ENCODE measurements at regions not wholly inside any gene's neighbourhood (a gene's known extent, or its start where the extent isn't known, plus 50 kb on each side); places are given as distances from the start of the nearest gene placed in this dataset.
A peak's percentile ranks its signal among the peaks of the same experiment; 100 is the strongest.

- Histone ChIP-seq H3K4me2 (no peak overlapping the region), H3K4me1 (no peaks in the 10 kb centered on the region), H3K27ac (no peak overlapping the region), H3K9me3 (ENCODE audit: low read depth) (no peaks in the 10 kb centered on the region), H4K20me1 (ENCODE audit: low read depth) (no peaks in the 10 kb centered on the region), H3K27me3 (no peaks in the 10 kb centered on the region), H3F3A (ENCODE audit: low read depth) (no peaks in the 10 kb centered on the region), H3K36me3 (no peaks in the 10 kb centered on the region), H3K9ac (no peak overlapping the region), H3K79me2 (ENCODE audit: low read depth) (no peaks in the 10 kb centered on the region), H2AFZ (replicated peaks) (no peak overlapping the region), H3K4me3 (no peak overlapping the region)
- no peak overlapping the region for H3K4me3 Mint-ChIP-seq
- H3K9me3 Mint-ChIP-seq, result no peaks in the 10 kb centered on the region
- H3K27me3 Mint-ChIP-seq (ENCODE audit: insufficient read depth, low read depth), result peaks cover 8% of the 10 kb centered on the region
- no peak overlapping the region for H3K27ac Mint-ChIP-seq
- no peak for DNase-seq (ENCODE audit: low spot score)
- TF ChIP-seq EZH2 (IDR thresholded peaks at IDR 0.05), result no peak
- H3K36me3 Mint-ChIP-seq, result no peaks in the 10 kb centered on the region
- no peaks in the 10 kb centered on the region for H3K4me1 Mint-ChIP-seq
Observed at GRCh38 chr2:71895320-71896161, 252.1 kb downstream of the CYP26B1 start.

GRCh38 chr2:71894261-71894660 lies 253.4 kb downstream of the CYP26B1 start:
- Histone ChIP-seq H3K4me3 (no peak overlapping the region), H3F3A (ENCODE audit: low read depth) (no peaks in the 10 kb centered on the region), H3K4me2 (no peak overlapping the region), H3K79me2 (ENCODE audit: low read depth) (no peaks in the 10 kb centered on the region), H3K9ac (no peak overlapping the region), H3K27me3 (no peaks in the 10 kb centered on the region), H3K9me3 (ENCODE audit: low read depth) (no peaks in the 10 kb centered on the region), H4K20me1 (ENCODE audit: low read depth) (no peaks in the 10 kb centered on the region), H3K36me3 (no peaks in the 10 kb centered on the region), H3K27ac (no peak overlapping the region), H3K4me1 (no peaks in the 10 kb centered on the region), H2AFZ (replicated peaks) (no peak overlapping the region)
- no peak for DNase-seq (ENCODE audit: low spot score)
- no peak overlapping the region for H3K4me3 Mint-ChIP-seq
- no peaks in the 10 kb centered on the region for H3K4me1 Mint-ChIP-seq
- no peaks in the 10 kb centered on the region for H3K36me3 Mint-ChIP-seq
- no peaks in the 10 kb centered on the region for H3K9me3 Mint-ChIP-seq
- peaks cover 8% of the 10 kb centered on the region for H3K27me3 Mint-ChIP-seq (ENCODE audit: insufficient read depth, low read depth)
- no peak for TF ChIP-seq EZH2 (IDR thresholded peaks at IDR 0.05)
- TF ChIP-seq EZH2phosphoT487 (IDR thresholded peaks at IDR 0.05), result no peak
- TF ChIP-seq CTCF (IDR thresholded peaks at IDR 0.05), result peak; percentile 8
- H3K27ac Mint-ChIP-seq, result no peak overlapping the region

- TF ChIP-seq EZH2phosphoT487 (IDR thresholded peaks at IDR 0.05) (no peak), CTCF (IDR thresholded peaks at IDR 0.05) (no peak), EZH2 (IDR thresholded peaks at IDR 0.05) (no peak)
- Mint-ChIP-seq H3K27ac (no peak overlapping the region), H3K27me3 (ENCODE audit: insufficient read depth, low read depth) (peaks cover 8% of the 10 kb centered on the region), H3K9me3 (no peaks in the 10 kb centered on the region), H3K4me1 (no peaks in the 10 kb centered on the region), H3K4me3 (no peak overlapping the region), H3K36me3 (no peaks in the 10 kb centered on the region)
- Histone ChIP-seq H3K9ac (no peak overlapping the region), H3F3A (ENCODE audit: low read depth) (no peaks in the 10 kb centered on the region), H3K4me3 (no peak overlapping the region), H3K27ac (no peak overlapping the region), H3K27me3 (no peaks in the 10 kb centered on the region), H2AFZ (replicated peaks) (no peak overlapping the region), H3K4me2 (no peak overlapping the region), H4K20me1 (ENCODE audit: low read depth) (no peaks in the 10 kb centered on the region), H3K36me3 (no peaks in the 10 kb centered on the region), H3K4me1 (no peaks in the 10 kb centered on the region), H3K79me2 (ENCODE audit: low read depth) (no peaks in the 10 kb centered on the region), H3K9me3 (ENCODE audit: low read depth) (no peaks in the 10 kb centered on the region)
- no peak for DNase-seq (ENCODE audit: low spot score)
Observed at GRCh38 chr2:71893646-71894045, 254.0 kb downstream of the CYP26B1 start.

GRCh38 chr2:71892896-71893295 lies 254.8 kb downstream of the CYP26B1 start:
- Histone ChIP-seq H2AFZ (replicated peaks) (no peak overlapping the region), H4K20me1 (ENCODE audit: low read depth) (no peaks in the 10 kb centered on the region), H3K4me1 (no peaks in the 10 kb centered on the region), H3K27me3 (no peaks in the 10 kb centered on the region), H3K4me3 (no peak overlapping the region), H3K36me3 (no peaks in the 10 kb centered on the region), H3K79me2 (ENCODE audit: low read depth) (no peaks in the 10 kb centered on the region), H3K9me3 (ENCODE audit: low read depth) (no peaks in the 10 kb centered on the region), H3F3A (ENCODE audit: low read depth) (no peaks in the 10 kb centered on the region), H3K4me2 (no peak overlapping the region), H3K27ac (no peak overlapping the region), H3K9ac (no peak overlapping the region)
- Mint-ChIP-seq H3K27ac (no peak overlapping the region), H3K36me3 (no peaks in the 10 kb centered on the region), H3K4me1 (no peaks in the 10 kb centered on the region), H3K27me3 (ENCODE audit: insufficient read depth, low read depth) (peaks cover 4% of the 10 kb centered on the region), H3K4me3 (no peak overlapping the region), H3K9me3 (no peaks in the 10 kb centered on the region)
- no peak for DNase-seq (ENCODE audit: low spot score)
- no peak for TF ChIP-seq CTCF (IDR thresholded peaks at IDR 0.05)
- no peak for TF ChIP-seq EZH2 (IDR thresholded peaks at IDR 0.05)
- no peak for TF ChIP-seq EZH2phosphoT487 (IDR thresholded peaks at IDR 0.05)

All from neural progenitor cell (in vitro differentiated cells).